Astrocyte of the spinal cord (primary cell): ENCODE measurements at regions not wholly inside any gene's neighbourhood (a gene's known extent, or its start where the extent isn't known, plus 50 kb on each side); places are given as distances from the start of the nearest gene placed in this dataset.

Experiments
- DNase-seq: peaks from one replicate; pipeline ENCODE4 v3.0.0; 2011; ENCODE audit warnings: low read depth, low spot score
- H3K4me3 ChIP-seq: 2 replicates; pipeline ENCODE4 v1.5.1; 2011; ENCODE audit warnings: low read depth, mild to moderate bottlenecking, low read length, moderate library complexity
- in situ Hi-C: cut with HindIII; loops from 2 replicates; pipeline ENCODE4 v1.10.0; 2017; ENCODE audit warnings: low sequenced_read_pairs
- TF ChIP-seq, protein P1 (sequence below): IDR thresholded peaks from 2 replicates; pipeline ENCODE4 v1.5.1; 2012; ENCODE audit warnings: low read depth, mild to moderate bottlenecking, low read length, inconsistent platforms

DNA sequence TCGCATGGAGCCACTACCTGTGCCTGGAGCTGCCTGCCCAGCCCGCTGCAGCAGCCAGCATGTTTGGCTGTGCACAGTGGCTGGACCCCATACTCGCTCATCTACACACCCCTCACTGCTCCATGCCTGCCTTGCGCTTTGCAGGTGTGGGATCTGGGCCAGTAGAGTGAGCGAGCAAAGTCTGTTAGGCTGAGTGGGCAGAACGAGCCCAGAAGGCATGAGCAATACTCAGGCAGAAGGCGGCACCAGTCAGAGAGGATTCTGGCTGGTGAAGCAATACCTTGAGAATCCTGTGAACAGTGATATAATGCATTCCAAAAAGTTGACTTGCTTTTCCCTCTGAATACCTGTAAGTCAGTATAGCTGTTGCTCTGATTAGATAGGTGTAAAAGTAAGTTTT is 816.4 kb downstream of the KCNT2 start:
- in situ Hi-C loops = no loop called here
- TF ChIP-seq, protein P1, sequence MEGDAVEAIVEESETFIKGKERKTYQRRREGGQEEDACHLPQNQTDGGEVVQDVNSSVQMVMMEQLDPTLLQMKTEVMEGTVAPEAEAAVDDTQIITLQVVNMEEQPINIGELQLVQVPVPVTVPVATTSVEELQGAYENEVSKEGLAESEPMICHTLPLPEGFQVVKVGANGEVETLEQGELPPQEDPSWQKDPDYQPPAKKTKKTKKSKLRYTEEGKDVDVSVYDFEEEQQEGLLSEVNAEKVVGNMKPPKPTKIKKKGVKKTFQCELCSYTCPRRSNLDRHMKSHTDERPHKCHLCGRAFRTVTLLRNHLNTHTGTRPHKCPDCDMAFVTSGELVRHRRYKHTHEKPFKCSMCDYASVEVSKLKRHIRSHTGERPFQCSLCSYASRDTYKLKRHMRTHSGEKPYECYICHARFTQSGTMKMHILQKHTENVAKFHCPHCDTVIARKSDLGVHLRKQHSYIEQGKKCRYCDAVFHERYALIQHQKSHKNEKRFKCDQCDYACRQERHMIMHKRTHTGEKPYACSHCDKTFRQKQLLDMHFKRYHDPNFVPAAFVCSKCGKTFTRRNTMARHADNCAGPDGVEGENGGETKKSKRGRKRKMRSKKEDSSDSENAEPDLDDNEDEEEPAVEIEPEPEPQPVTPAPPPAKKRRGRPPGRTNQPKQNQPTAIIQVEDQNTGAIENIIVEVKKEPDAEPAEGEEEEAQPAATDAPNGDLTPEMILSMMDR = no peak
- no peak overlapping the region for H3K4me3 ChIP-seq
- DNase-seq = no peak

DNA sequence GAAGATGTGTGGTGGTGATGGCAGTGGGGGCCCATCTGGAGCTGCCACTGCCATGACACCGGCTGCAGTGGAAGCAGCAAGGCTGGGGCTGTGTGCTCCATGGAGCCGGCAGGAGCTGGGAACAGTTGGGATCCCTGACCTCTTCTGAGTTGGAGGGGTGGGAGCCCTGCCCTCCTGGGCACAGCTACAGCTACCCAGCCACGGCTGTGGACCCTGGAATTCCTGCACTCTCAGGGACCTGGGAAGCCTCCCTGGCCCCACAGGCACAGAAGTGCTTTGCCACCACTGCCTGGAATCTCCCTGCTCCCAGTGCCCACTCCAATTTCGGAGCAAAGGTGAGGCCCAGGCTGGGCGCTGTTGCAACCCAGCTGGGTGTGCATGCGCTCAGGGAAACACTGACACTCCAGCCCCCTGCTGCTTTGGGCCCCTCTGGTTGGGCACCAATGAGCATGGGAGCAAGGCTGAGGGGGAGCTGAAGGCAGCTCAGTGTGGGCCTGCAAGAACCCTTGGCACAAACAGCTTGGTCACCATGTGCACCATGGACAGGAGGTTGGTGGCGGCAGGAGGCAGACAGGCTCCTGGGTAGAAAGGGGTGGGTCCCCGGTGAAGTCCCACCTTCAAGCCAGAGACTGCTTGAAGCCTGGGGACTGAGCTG is 817.6 kb downstream of the KCNT2 start:
- in situ Hi-C loops = no loop called here
- DNase-seq = no peak
- TF ChIP-seq, protein P1 = no peak
- H3K4me3 ChIP-seq = no peak overlapping the region

DNA sequence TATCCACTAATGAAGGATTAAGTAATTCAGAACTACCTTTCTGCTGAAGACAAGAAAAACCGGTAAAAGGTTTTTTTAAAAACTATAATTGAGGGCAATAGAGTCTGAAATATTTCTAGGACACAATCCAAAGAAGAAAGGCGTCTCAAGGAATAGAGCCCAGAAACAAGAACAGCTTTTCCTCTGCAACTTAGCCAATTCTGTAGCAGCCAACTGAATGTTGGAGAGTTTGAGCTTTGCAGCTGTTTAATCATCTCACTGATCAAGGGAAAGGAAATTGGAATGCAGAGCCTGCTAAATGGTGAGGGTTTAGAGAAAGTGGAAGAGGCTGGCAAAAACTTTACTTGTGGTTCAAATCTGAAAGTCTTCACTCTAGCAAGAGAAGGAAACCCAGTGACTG is 818.9 kb downstream of the KCNT2 start:
- in situ Hi-C loops = no loop called here
- no peak for DNase-seq
- TF ChIP-seq, protein P1 = no peak
- no peak overlapping the region for H3K4me3 ChIP-seq

DNA sequence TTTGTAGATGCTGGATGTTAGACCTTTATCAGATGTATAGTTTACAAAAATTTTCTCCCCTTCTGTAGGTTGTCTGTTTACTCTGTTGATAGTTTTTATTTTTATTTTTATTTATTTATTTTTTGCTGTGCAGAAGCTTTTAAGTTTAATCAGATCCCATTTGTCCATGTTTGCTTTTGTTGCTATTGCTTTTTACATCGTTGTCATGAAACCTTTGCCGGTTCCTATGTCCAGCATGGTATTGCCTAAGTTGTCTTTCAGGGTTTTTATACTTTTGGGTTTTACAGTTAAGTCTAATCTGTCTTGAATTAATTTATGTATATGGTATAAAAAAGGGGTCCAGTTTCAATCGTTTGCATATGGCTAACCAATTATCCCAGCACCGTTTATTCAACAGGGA is 819.5 kb downstream of the KCNT2 start:
- H3K4me3 ChIP-seq = no peak overlapping the region
- in situ Hi-C loops = no loop called here
- no peak for DNase-seq
- TF ChIP-seq, protein P1 = no peak

DNA sequence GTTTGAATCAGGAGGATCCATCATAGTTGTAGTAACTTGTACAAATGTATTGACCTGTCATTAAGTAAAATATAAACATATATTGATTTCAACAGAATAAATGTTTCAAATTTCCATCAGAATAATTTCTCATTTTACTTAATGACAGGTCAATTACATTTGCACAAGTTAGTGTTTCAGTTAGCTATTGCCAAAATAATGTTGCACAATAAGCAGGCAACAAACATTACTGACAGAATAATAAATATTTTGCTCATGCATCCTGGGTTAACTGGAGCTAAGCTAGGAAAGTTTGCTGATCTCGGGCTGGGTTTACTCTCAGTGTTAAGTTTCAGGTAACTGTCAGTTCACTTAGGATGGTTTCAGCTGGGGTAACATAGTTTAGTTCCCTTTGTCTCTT is 822.4 kb downstream of the KCNT2 start:
- DNase-seq = no peak
- in situ Hi-C loops = no loop called here
- TF ChIP-seq, protein P1 = no peak
- no peak overlapping the region for H3K4me3 ChIP-seq

DNA sequence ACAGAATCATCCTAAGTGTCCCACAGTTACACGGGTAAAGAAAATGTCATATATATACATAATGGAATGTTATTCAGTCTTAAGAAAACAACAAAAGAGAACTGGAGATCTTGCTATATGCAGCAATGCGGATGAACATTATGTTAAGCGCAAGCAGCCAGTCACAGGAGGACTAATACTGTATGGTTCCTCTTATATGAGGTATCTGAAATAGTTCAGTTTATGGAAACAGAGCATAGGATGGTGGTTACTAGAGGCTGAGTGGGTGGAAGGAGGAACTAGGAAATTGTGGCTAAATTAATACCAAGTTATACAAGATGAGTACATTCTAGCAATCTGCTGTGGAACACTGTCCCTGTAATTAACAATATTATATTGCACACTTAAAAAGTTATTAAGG is 834.3 kb downstream of the KCNT2 start:
- TF ChIP-seq, protein P1 = no peak
- in situ Hi-C loops = no loop called here
- DNase-seq = no peak
- H3K4me3 ChIP-seq = no peak overlapping the region
